ENCODE measurements at regions not wholly inside any gene's neighbourhood (a gene's known extent, or its start where the extent isn't known, plus 50 kb on each side); places are given as distances from the start of the nearest gene placed in this dataset.

- H3K4me2 ChIP-seq (ENCODE audit: low read length) = no peak overlapping the region
- H3K79me2 ChIP-seq (ENCODE audit: insufficient read depth, low read depth, low read length) = no peaks in the 10 kb centered on the region
- intact Hi-C loops (cut with micrococcal nuclease; ENCODE audit: unreplicated experiment) = no loop called here
- ChIA-PET POLR2A (interaction anchor here (1.0 kb wide), 1 partner anchor 1623 kb away, joined by 3 read pairs; no protein-coding TSS in a partner anchor), CTCF (ENCODE audit: unreplicated experiment) (no interaction called here)
- BruUV-seq (replicated peaks) = no TSS peak
- H3K27ac ChIP-seq (ENCODE audit: low read depth, low read length, poor library complexity, severe bottlenecking) = no peak overlapping the region
- TF ChIP-seq EZH2phosphoT487 (IDR thresholded peaks at IDR 0.05; ENCODE audit: borderline replicate concordance, low read depth, low read length) = no peak
- TF ChIP-seq, protein P1, sequence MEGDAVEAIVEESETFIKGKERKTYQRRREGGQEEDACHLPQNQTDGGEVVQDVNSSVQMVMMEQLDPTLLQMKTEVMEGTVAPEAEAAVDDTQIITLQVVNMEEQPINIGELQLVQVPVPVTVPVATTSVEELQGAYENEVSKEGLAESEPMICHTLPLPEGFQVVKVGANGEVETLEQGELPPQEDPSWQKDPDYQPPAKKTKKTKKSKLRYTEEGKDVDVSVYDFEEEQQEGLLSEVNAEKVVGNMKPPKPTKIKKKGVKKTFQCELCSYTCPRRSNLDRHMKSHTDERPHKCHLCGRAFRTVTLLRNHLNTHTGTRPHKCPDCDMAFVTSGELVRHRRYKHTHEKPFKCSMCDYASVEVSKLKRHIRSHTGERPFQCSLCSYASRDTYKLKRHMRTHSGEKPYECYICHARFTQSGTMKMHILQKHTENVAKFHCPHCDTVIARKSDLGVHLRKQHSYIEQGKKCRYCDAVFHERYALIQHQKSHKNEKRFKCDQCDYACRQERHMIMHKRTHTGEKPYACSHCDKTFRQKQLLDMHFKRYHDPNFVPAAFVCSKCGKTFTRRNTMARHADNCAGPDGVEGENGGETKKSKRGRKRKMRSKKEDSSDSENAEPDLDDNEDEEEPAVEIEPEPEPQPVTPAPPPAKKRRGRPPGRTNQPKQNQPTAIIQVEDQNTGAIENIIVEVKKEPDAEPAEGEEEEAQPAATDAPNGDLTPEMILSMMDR (conservative IDR thresholded peaks at IDR 0.05; ENCODE audit: low read length) = no peak
- no peak overlapping the region for H3K4me3 ChIP-seq (ENCODE audit: low read depth, low read length, poor library complexity, severe bottlenecking)
- no peaks in the 10 kb centered on the region for H3K9me3 ChIP-seq (ENCODE audit: low read length)
- H3K36me3 ChIP-seq (ENCODE audit: insufficient read depth, low read length) = no peaks in the 10 kb centered on the region
- no peaks in the 10 kb centered on the region for H3K4me1 ChIP-seq (ENCODE audit: insufficient read depth, low read length, poor library complexity, severe bottlenecking)
- no peak overlapping the region for H2AFZ ChIP-seq (ENCODE audit: low read length)
- H3K9me2 ChIP-seq (ENCODE audit: insufficient read depth, low read length) = no peaks in the 10 kb centered on the region
- H4K20me1 ChIP-seq (ENCODE audit: insufficient read depth, low read length) = no peaks in the 10 kb centered on the region
- DNase-seq (ENCODE audit: low spot score) = no peak
These were observed 51.8 kb upstream of the ADRA1D start for GRCh38 chr20:4300921-4301320.

DNA sequence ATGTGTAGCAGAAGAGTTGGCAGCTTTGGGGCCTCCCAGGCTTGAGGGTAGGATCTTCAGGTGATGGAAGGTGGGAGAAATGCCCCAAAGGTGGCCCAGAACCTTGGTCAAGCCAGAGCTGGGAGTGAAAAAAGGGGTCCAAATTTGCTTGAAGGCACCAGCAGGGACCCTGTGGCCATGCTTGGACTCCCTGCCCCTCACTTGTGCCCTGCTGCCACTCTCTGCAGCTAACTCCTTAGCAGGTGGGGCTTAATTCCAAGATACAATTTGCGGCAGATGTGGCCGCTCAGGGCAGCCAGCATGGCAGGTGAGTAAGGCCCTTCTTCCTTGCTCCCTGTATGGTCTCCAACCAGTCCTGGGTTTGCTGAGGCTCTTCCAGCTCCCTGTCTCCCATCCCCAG, 51.3 kb upstream of the ADRA1D start:
- ChIA-PET CTCF (ENCODE audit: unreplicated experiment) (no interaction called here), POLR2A (interaction anchor here (1.0 kb wide), 1 partner anchor 1622 kb away, joined by 3 read pairs; no protein-coding TSS in a partner anchor)
- Histone ChIP-seq H4K20me1 (ENCODE audit: insufficient read depth, low read length) (no peaks in the 10 kb centered on the region), H3K9me3 (ENCODE audit: low read length) (no peaks in the 10 kb centered on the region), H3K27ac (ENCODE audit: low read depth, low read length, poor library complexity, severe bottlenecking) (no peak overlapping the region), H3K9me2 (ENCODE audit: insufficient read depth, low read length) (no peaks in the 10 kb centered on the region), H3K4me2 (ENCODE audit: low read length) (no peak overlapping the region), H3K36me3 (ENCODE audit: insufficient read depth, low read length) (no peaks in the 10 kb centered on the region), H3K4me1 (ENCODE audit: insufficient read depth, low read length, poor library complexity, severe bottlenecking) (no peaks in the 10 kb centered on the region), H3K4me3 (ENCODE audit: low read depth, low read length, poor library complexity, severe bottlenecking) (no peak overlapping the region), H2AFZ (ENCODE audit: low read length) (no peak overlapping the region), H3K79me2 (ENCODE audit: insufficient read depth, low read depth, low read length) (no peaks in the 10 kb centered on the region)
- DNase-seq (ENCODE audit: low spot score) = no peak
- intact Hi-C loops (cut with micrococcal nuclease; ENCODE audit: unreplicated experiment) = no loop called here
- BruUV-seq (replicated peaks) = no TSS peak
- TF ChIP-seq, protein P1 (conservative IDR thresholded peaks at IDR 0.05; ENCODE audit: low read length) = no peak
- TF ChIP-seq EZH2phosphoT487 (IDR thresholded peaks at IDR 0.05; ENCODE audit: borderline replicate concordance, low read depth, low read length) = no peak

DNA sequence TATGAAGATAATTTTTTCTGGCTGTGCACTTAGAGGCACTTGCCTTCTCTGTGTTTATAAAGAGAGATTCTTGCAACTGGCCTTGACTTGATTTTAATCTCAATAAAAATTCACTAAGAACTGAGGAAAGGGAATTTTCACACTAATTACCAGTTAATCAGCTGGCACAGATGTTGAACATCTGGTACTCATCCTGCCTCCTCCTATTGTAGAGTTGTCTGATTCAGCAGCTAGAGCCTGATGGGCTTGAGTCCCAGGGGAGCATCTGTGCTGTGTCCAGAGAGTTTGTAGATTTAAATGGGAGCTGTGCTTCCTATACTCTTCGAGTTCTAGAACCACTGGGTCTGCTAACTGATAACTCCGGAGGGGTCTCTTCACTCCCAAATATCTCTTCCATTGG, 50.7 kb upstream of the ADRA1D start:
- intact Hi-C loops (cut with micrococcal nuclease; ENCODE audit: unreplicated experiment) = no loop called here
- CTCF ChIA-PET (ENCODE audit: unreplicated experiment) = no interaction called here
- DNase-seq (ENCODE audit: low spot score) = no peak
- Histone ChIP-seq H3K27ac (ENCODE audit: low read depth, low read length, poor library complexity, severe bottlenecking) (no peak overlapping the region), H4K20me1 (ENCODE audit: insufficient read depth, low read length) (no peaks in the 10 kb centered on the region), H3K9me3 (ENCODE audit: low read length) (no peaks in the 10 kb centered on the region), H3K79me2 (ENCODE audit: insufficient read depth, low read depth, low read length) (no peaks in the 10 kb centered on the region), H3K4me2 (ENCODE audit: low read length) (no peak overlapping the region), H2AFZ (ENCODE audit: low read length) (no peak overlapping the region), H3K4me3 (ENCODE audit: low read depth, low read length, poor library complexity, severe bottlenecking) (no peak overlapping the region), H3K9me2 (ENCODE audit: insufficient read depth, low read length) (no peaks in the 10 kb centered on the region), H3K4me1 (ENCODE audit: insufficient read depth, low read length, poor library complexity, severe bottlenecking) (no peaks in the 10 kb centered on the region), H3K36me3 (ENCODE audit: insufficient read depth, low read length) (no peaks in the 10 kb centered on the region)
- no peak for TF ChIP-seq EZH2phosphoT487 (IDR thresholded peaks at IDR 0.05; ENCODE audit: borderline replicate concordance, low read depth, low read length)
- TF ChIP-seq, protein P1 (conservative IDR thresholded peaks at IDR 0.05; ENCODE audit: low read length) = no peak
- BruUV-seq (replicated peaks) = no TSS peak
- POLR2A ChIA-PET = no interaction called here
